ENCODE measurements at regions not wholly inside any gene's neighbourhood (a gene's known extent, or its start where the extent isn't known, plus 50 kb on each side); places are given as distances from the start of the nearest gene placed in this dataset.
A peak's percentile ranks its signal among the peaks of the same experiment; 100 is the strongest.

GRCh38 chr1:162970021-162970420 is 99.1 kb upstream of the RGS4 start:
- DNase-seq (ENCODE audit: low read depth): no peak
- H3K4me3 ChIP-seq (ENCODE audit: low read depth, low read length): no peak overlapping the region
- no peak for TF ChIP-seq CTCF (conservative IDR thresholded peaks at IDR 0.05; ENCODE audit: low read depth, low read length)

GRCh38 chr1:162966613-162967012 is 102.5 kb upstream of the RGS4 start:
- no peak for TF ChIP-seq CTCF (conservative IDR thresholded peaks at IDR 0.05; ENCODE audit: low read depth, low read length)
- DNase-seq (ENCODE audit: low read depth): no peak
- no peak overlapping the region for H3K4me3 ChIP-seq (ENCODE audit: low read depth, low read length)

- H3K4me3 ChIP-seq (ENCODE audit: low read depth, low read length): no peak overlapping the region
- TF ChIP-seq CTCF (conservative IDR thresholded peaks at IDR 0.05; ENCODE audit: low read depth, low read length): no peak
- DNase-seq (ENCODE audit: low read depth): no peak
These were observed 103.9 kb upstream of the CCDC190 start for GRCh38 chr1:162964901-162965300.

- no peak for TF ChIP-seq CTCF (conservative IDR thresholded peaks at IDR 0.05; ENCODE audit: low read depth, low read length)
- H3K4me3 ChIP-seq (ENCODE audit: low read depth, low read length): no peak overlapping the region
- peak; percentile 33 for DNase-seq (ENCODE audit: low read depth)
These were observed 95.9 kb upstream of the CCDC190 start for GRCh38 chr1:162956922-162957321.

- no peak overlapping the region for H3K4me3 ChIP-seq (ENCODE audit: low read depth, low read length)
- TF ChIP-seq CTCF (conservative IDR thresholded peaks at IDR 0.05; ENCODE audit: low read depth, low read length): no peak
- no peak for DNase-seq (ENCODE audit: low read depth)
These were observed 93.8 kb upstream of the CCDC190 start for GRCh38 chr1:162954824-162955223.

GRCh38 chr1:162952956-162953355 is 92.0 kb upstream of the CCDC190 start:
- H3K4me3 ChIP-seq (ENCODE audit: low read depth, low read length): no peak overlapping the region
- TF ChIP-seq CTCF (conservative IDR thresholded peaks at IDR 0.05; ENCODE audit: low read depth, low read length): no peak
- no peak for DNase-seq (ENCODE audit: low read depth)

- no peak for DNase-seq (ENCODE audit: low read depth)
- TF ChIP-seq CTCF (conservative IDR thresholded peaks at IDR 0.05; ENCODE audit: low read depth, low read length): no peak
- H3K4me3 ChIP-seq (ENCODE audit: low read depth, low read length): no peak overlapping the region
These were observed 90.8 kb upstream of the CCDC190 start for GRCh38 chr1:162951553-162952315.

Measured in epithelial cell of proximal tubule (primary cell).